Skin epidermis (tissue), 12 donors: ENCODE measurements at regions not wholly inside any gene's neighbourhood (a gene's known extent, or its start where the extent isn't known, plus 50 kb on each side); places are given as distances from the start of the nearest gene placed in this dataset.
A peak's percentile ranks its signal among the peaks of the same experiment; 100 is the strongest.
"Not testable (repeated sequence)": the region's sequence is repeated elsewhere in the genome, so short reads cannot be mapped to it uniquely, and the experiment has no call there.

Source experiments
- H3K27ac ChIP-seq, 21 experiments: fragments of 200-600 bp; sonication (generic) in 11 of 21; one replicate each; pipeline ENCODE4 v1.5.0; 2020; ENCODE audit warnings: mild to moderate bottlenecking in 3 of 21, inconsistent platforms in 2 of 21, moderate library complexity in 2 of 21
- H3K4me3 ChIP-seq, 7 experiments: fragments of 200-600 bp; sonication (generic) in 2 of 7; one replicate each; pipeline ENCODE4 v1.5.0; 2020; ENCODE audit warnings: inconsistent platforms in 2 of 7, mild to moderate bottlenecking in 2 of 7, moderate library complexity in 1 of 7

GRCh38 chr9:2276296-2276695 lies 261.1 kb downstream of the SMARCA2 start:
- Histone ChIP-seq H3K27ac (no peak overlapping the region), H3K4me3 (no peak overlapping the region)

- not testable (repeated sequence) for H3K27ac ChIP-seq, H3K4me3 ChIP-seq
Measured at GRCh38 chr9:2277133-2277532, 262.0 kb downstream of the SMARCA2 start.

GRCh38 chr9:2277644-2278043 lies 262.5 kb downstream of the SMARCA2 start:
- H3K4me3 ChIP-seq, H3K27ac ChIP-seq: not testable (repeated sequence)

GRCh38 chr9:2279138-2279537 lies 264.0 kb downstream of the SMARCA2 start:
- H3K4me3 ChIP-seq, H3K27ac ChIP-seq: not testable (repeated sequence)

- Histone ChIP-seq H3K27ac (no peak overlapping the region), H3K4me3 (no peak overlapping the region)
Measured at GRCh38 chr9:2281031-2281802, 266.1 kb downstream of the SMARCA2 start.

GRCh38 chr9:2281803-2282185 lies 266.6 kb downstream of the SMARCA2 start:
- H3K4me3 ChIP-seq: no peak overlapping the region
- no peak overlapping the region for H3K27ac ChIP-seq

- Histone ChIP-seq H3K4me3 (no peak overlapping the region), H3K27ac (no peak overlapping the region)
Measured at GRCh38 chr9:2284770-2285169, 269.6 kb downstream of the SMARCA2 start.

- H3K27ac ChIP-seq: no peak overlapping the region
- H3K4me3 ChIP-seq: no peak overlapping the region
Measured at GRCh38 chr9:2285416-2286332, 270.5 kb downstream of the SMARCA2 start.

- no peak overlapping the region for H3K27ac ChIP-seq
- no peak overlapping the region for H3K4me3 ChIP-seq
Measured at GRCh38 chr9:2286333-2286705, 271.2 kb downstream of the SMARCA2 start.

- Histone ChIP-seq H3K27ac (no peak overlapping the region), H3K4me3 (no peak overlapping the region)
Measured at GRCh38 chr9:2286825-2287455, 271.8 kb downstream of the SMARCA2 start.

- Histone ChIP-seq H3K4me3 (no peak overlapping the region), H3K27ac (no peak overlapping the region)
Measured at GRCh38 chr9:2288309-2288708, 273.2 kb downstream of the SMARCA2 start.

GRCh38 chr9:2289263-2289662 lies 274.1 kb downstream of the SMARCA2 start:
- Histone ChIP-seq H3K4me3 (no peak overlapping the region), H3K27ac (no peak overlapping the region)

GRCh38 chr9:2290382-2290781 lies 275.2 kb downstream of the SMARCA2 start:
- Histone ChIP-seq H3K4me3 (no peak overlapping the region), H3K27ac (no peak overlapping the region)

- H3K27ac ChIP-seq: peak overlapping the region in 11 of 21 experiments; percentile 13 to 70 (median 48)
- H3K4me3 ChIP-seq: no peak overlapping the region
Measured at GRCh38 chr9:2291980-2292704, 277.0 kb downstream of the SMARCA2 start.

- Histone ChIP-seq H3K27ac (peak overlapping the region in 12 of 21 experiments; percentile 13 to 70 (median 46)), H3K4me3 (no peak overlapping the region)
Measured at GRCh38 chr9:2292733-2293132, 277.6 kb downstream of the SMARCA2 start.

- no peak overlapping the region for H3K27ac ChIP-seq
Measured at GRCh38 chr9:2297771-2298170, 282.6 kb downstream of the SMARCA2 start.

GRCh38 chr9:2298217-2298616 lies 283.1 kb downstream of the SMARCA2 start:
- no peak overlapping the region for H3K27ac ChIP-seq

More at GRCh38 chr9:2297771-2298170, 282.6 kb downstream of the SMARCA2 start:
- H3K4me3 ChIP-seq: no peak overlapping the region

GRCh38 chr9:2299156-2299842 lies 284.2 kb downstream of the SMARCA2 start:
- no peak overlapping the region for H3K27ac ChIP-seq

More at GRCh38 chr9:2298217-2298616, 283.1 kb downstream of the SMARCA2 start:
- no peak overlapping the region for H3K4me3 ChIP-seq

GRCh38 chr9:2299843-2300205 lies 284.7 kb downstream of the SMARCA2 start:
- Histone ChIP-seq H3K4me3 (no peak overlapping the region), H3K27ac (no peak overlapping the region)

More at GRCh38 chr9:2299156-2299842, 284.2 kb downstream of the SMARCA2 start:
- H3K4me3 ChIP-seq: no peak overlapping the region
